Peyer's patch (tissue), 4 donors: ENCODE measurements at regions not wholly inside any gene's neighbourhood (a gene's known extent, or its start where the extent isn't known, plus 50 kb on each side); places are given as distances from the start of the nearest gene placed in this dataset.

Experiments
- POLR2A ChIP-seq, 2 donors: fragments of 450-650 bp; IDR thresholded peaks; one replicate each; pipeline ENCODE4 v1.5.1; 2017; ENCODE audit warnings: antibody characterized with exemption in 2 of 2, mild to moderate bottlenecking in 2 of 2, moderate library complexity in 2 of 2
- TF ChIP-seq, protein P1 (sequence below), 6 experiments: fragments of 450-650 bp in 4 of 6; fragments of 200-600 bp in 2 of 6; sonication (generic) in 1 of 6; IDR thresholded peaks; one replicate each; pipeline ENCODE4 v1.5.1; 2017 to 2019; ENCODE audit warnings: antibody characterized with exemption in 6 of 6, mild to moderate bottlenecking in 3 of 6, moderate library complexity in 1 of 6

DNA sequence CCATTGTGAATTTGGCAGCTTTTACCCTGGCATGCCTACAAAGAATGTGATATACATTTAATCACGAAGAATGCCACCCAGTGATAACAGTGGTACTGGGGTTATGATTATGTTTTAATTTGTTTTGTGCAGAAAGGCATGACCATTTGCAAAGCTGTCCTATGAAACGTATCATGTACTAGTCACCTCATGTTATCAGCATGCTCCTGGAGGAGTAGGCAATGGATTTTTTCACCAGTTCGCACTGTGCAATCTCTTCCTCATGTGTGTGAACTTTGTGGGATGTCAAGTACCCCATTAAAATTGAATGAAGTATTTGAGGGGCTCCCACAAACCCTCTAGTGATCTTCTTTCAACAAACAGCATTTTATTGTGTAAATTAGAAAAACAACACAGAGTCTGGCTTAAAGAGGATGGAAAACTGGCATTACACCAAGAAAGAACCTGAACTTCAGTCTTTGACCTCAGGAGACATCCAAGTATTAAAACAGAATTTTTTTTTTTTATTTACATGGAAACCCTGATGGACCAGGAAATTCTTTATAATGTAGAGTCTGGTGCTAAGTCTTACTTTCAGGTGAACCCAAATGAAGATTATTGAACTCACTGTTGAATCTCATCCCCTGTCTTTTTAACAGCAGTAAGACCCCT lies 200.6 kb upstream of the PGRMC2 start:
- TF ChIP-seq, protein P1, sequence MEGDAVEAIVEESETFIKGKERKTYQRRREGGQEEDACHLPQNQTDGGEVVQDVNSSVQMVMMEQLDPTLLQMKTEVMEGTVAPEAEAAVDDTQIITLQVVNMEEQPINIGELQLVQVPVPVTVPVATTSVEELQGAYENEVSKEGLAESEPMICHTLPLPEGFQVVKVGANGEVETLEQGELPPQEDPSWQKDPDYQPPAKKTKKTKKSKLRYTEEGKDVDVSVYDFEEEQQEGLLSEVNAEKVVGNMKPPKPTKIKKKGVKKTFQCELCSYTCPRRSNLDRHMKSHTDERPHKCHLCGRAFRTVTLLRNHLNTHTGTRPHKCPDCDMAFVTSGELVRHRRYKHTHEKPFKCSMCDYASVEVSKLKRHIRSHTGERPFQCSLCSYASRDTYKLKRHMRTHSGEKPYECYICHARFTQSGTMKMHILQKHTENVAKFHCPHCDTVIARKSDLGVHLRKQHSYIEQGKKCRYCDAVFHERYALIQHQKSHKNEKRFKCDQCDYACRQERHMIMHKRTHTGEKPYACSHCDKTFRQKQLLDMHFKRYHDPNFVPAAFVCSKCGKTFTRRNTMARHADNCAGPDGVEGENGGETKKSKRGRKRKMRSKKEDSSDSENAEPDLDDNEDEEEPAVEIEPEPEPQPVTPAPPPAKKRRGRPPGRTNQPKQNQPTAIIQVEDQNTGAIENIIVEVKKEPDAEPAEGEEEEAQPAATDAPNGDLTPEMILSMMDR (IDR thresholded peaks at IDR 0.05): no peak
- no peak for TF ChIP-seq POLR2A (IDR thresholded peaks at IDR 0.05)
